H1 (cell line): ENCODE measurements at regions not wholly inside any gene's neighbourhood (a gene's known extent, or its start where the extent isn't known, plus 50 kb on each side); places are given as distances from the start of the nearest gene placed in this dataset.

Experiments
- BRCA1 ChIP-seq: IDR thresholded peaks from 2 replicates; pipeline ENCODE4 v1.6.1; 2012; ENCODE audit warnings: low read depth, low read length, improper control_type of control experiment
- HDAC2 ChIP-seq, 2 experiments: fragments of 300-600 bp in 1 of 2; sonication (generic) in 1 of 2; IDR thresholded peaks; 2 replicates each; pipeline ENCODE4 v1.6.1; 2011 to 2012; ENCODE audit warnings: low read depth in 2 of 2, low read length in 2 of 2, mild to moderate bottlenecking in 2 of 2, moderate library complexity in 2 of 2, borderline replicate concordance in 1 of 2, inconsistent platforms in 1 of 2
- HDAC6 ChIP-seq: IDR thresholded peaks from one replicate; pipeline ENCODE4 v1.7.1; 2012; ENCODE audit warnings: low read depth, mild to moderate bottlenecking, inconsistent platforms, low read length, moderate library complexity
- RAD21 ChIP-seq, 2 experiments: IDR thresholded peaks in 1 of 2; conservative IDR thresholded peaks in 1 of 2; 2 replicates each; pipeline ENCODE4 v1.6.1; 2011; ENCODE audit warnings: low read depth in 2 of 2, low read length in 2 of 2, improper control_type of control experiment in 1 of 2, inconsistent platforms in 1 of 2, mild to moderate bottlenecking in 1 of 2, moderate library complexity in 1 of 2
- TF ChIP-seq, protein P1 (sequence below), 3 experiments: IDR thresholded peaks; 1 replicate in 2 of 3; 2 replicates in 1 of 3; pipeline versions ENCODE4 v1.5.1 to v1.6.1; 2011; ENCODE audit warnings: low read length in 3 of 3, mild to moderate bottlenecking in 3 of 3, inconsistent platforms in 2 of 3, low read depth in 1 of 3, moderate library complexity in 1 of 3; ENCODE audit not compliant: insufficient read depth in 1 of 3; ENCODE audit errors: control extremely low read depth in 1 of 3
- TF ChIP-seq, protein P2 (sequence below): IDR thresholded peaks from 2 replicates; pipeline ENCODE4 v1.6.1; 2011; ENCODE audit warnings: low read depth, mild to moderate bottlenecking, low read length; ENCODE audit not compliant: insufficient read depth
- TF ChIP-seq, protein P3 (sequence below): IDR thresholded peaks from 2 replicates; pipeline ENCODE4 v1.6.1; 2012; ENCODE audit warnings: low read length, inconsistent platforms

DNA sequence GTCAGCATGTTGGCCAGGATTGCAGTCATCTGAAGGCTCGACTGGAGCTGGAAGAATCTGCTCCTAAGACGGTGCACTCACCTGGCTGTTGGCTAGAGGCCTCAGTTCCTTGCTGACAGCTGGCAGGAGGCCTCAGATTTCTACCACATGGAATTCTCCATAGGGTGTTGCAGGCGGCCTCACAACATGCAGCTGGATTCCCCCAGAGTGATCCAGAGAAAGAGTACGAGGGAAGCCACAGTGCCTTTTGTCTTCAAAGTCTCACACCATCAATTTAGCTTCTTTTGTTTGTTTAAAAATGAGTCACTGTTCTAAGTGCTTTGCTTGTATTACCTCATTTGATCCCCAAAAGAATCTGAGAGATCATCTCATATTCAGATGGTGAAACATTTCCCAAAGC is 65.5 kb upstream of the FYN start:
- TF ChIP-seq, protein P1, sequence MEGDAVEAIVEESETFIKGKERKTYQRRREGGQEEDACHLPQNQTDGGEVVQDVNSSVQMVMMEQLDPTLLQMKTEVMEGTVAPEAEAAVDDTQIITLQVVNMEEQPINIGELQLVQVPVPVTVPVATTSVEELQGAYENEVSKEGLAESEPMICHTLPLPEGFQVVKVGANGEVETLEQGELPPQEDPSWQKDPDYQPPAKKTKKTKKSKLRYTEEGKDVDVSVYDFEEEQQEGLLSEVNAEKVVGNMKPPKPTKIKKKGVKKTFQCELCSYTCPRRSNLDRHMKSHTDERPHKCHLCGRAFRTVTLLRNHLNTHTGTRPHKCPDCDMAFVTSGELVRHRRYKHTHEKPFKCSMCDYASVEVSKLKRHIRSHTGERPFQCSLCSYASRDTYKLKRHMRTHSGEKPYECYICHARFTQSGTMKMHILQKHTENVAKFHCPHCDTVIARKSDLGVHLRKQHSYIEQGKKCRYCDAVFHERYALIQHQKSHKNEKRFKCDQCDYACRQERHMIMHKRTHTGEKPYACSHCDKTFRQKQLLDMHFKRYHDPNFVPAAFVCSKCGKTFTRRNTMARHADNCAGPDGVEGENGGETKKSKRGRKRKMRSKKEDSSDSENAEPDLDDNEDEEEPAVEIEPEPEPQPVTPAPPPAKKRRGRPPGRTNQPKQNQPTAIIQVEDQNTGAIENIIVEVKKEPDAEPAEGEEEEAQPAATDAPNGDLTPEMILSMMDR (IDR thresholded peaks at IDR 0.05; ENCODE audit: control extremely low read depth in 1 of 3, insufficient read depth in 1 of 3, low read depth in 1 of 3, low read length in 3 of 3) = no peak
- no peak for TF ChIP-seq RAD21 (IDR thresholded peaks at IDR 0.05 in 1 of 2, conservative IDR thresholded peaks at IDR 0.05 in 1 of 2; ENCODE audit: low read depth in 2 of 2, low read length in 2 of 2)
- TF ChIP-seq BRCA1 = no peak
- TF ChIP-seq, protein P2, sequence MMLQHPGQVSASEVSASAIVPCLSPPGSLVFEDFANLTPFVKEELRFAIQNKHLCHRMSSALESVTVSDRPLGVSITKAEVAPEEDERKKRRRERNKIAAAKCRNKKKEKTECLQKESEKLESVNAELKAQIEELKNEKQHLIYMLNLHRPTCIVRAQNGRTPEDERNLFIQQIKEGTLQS = no peak
- TF ChIP-seq HDAC2 (IDR thresholded peaks at IDR 0.05; ENCODE audit: borderline replicate concordance in 1 of 2, low read depth in 2 of 2, low read length in 2 of 2) = no peak
- TF ChIP-seq, protein P3, sequence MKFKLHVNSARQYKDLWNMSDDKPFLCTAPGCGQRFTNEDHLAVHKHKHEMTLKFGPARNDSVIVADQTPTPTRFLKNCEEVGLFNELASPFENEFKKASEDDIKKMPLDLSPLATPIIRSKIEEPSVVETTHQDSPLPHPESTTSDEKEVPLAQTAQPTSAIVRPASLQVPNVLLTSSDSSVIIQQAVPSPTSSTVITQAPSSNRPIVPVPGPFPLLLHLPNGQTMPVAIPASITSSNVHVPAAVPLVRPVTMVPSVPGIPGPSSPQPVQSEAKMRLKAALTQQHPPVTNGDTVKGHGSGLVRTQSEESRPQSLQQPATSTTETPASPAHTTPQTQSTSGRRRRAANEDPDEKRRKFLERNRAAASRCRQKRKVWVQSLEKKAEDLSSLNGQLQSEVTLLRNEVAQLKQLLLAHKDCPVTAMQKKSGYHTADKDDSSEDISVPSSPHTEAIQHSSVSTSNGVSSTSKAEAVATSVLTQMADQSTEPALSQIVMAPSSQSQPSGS = no peak
- no peak for TF ChIP-seq HDAC6
